Stimulated activated CD4-positive, alpha-beta T cell treated with anti-CD3 and anti-CD28 coated beads, TNF-alpha, amount 100 ng/mL, for 4 hours (primary cell): ENCODE measurements at regions not wholly inside any gene's neighbourhood (a gene's known extent, or its start where the extent isn't known, plus 50 kb on each side); places are given as distances from the start of the nearest gene placed in this dataset.
"Not testable (repeated sequence)": the region's sequence is repeated elsewhere in the genome, so short reads cannot be mapped to it uniquely, and the experiment has no call there.

Source experiments
- DNase-seq, 3 experiments: peaks; one replicate each; pipeline ENCODE4 v3.0.0-alpha.2; 2020; ENCODE audit warnings: low read depth in 3 of 3

DNA sequence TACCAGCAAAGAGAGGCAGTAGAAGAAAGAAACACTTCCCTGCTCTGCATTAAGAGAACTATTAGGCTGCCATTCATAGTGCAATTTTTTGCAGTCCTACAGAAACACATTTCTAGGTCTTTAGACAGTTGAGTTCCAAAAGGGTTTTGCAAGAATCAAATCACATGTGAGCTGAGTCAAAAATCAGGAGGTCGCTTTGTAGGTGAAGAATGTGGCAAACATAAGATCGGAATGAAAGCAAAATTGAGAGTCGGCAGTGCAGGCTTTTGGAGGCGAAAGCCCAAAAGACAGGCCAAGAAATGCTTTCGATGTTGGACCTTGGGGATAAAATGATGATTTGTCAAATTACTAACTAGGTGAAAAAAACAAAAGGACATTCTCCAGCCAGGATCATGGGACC lies 213.5 kb upstream of the NRIP1 start:
- DNase-seq = no peak

DNA sequence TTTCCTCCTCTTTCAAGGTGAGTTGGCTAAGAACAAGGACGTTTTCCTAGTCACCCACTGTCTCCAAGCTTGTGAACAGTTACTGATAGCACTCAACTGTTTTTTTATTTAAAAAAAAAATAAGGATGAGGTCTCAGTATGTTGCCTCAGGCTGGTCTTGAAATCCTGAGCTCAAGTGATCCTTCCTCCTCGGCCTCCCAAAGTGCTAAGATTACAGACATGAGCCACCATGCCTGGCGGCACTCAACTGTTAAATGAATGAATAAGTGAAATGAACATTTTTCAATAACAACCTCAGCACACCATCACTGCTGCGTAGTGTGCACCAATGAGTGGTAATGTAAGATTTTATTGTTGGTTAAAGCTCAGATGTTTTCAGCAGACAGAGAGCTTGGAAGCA lies 214.1 kb upstream of the NRIP1 start:
- DNase-seq = no peak

DNA sequence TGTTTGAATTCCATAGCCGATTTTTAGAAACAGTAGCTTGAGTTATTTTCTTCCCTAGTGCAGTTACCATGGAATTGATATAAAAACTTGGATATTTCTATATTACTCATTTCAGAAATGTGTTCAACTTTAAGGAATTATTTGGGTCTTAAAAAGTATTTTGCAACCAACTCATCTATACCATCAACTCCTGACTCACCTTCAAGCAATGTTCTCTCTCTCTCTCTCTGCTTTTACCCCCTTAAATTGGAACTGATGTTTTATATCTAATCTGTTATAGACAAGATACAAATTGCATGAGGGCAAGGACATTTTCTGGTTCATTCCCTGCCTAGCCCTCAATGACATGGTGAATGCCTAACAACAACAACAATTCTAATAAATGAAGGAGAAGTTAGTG lies 214.7 kb upstream of the NRIP1 start:
- no peak for DNase-seq

DNA sequence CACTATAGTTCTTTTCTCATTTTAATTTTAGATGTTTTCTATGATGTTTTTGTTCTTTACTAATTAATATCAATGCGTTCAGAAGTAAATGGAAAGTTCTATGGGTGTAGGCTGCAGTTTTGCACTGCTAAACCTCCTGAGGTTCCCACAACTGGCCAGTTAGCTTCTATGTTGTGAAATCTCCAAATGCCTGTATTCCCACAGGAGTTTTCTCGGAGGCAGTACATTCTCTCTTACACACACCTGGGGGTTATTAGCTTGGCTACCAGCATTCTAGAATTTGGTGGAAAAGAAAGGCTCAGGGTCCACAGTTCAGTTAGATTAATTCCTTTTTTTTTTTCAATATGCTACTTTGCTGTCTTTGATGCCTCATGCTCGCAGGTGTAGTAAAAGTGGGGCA lies 216.9 kb upstream of the NRIP1 start:
- DNase-seq = no peak

DNA sequence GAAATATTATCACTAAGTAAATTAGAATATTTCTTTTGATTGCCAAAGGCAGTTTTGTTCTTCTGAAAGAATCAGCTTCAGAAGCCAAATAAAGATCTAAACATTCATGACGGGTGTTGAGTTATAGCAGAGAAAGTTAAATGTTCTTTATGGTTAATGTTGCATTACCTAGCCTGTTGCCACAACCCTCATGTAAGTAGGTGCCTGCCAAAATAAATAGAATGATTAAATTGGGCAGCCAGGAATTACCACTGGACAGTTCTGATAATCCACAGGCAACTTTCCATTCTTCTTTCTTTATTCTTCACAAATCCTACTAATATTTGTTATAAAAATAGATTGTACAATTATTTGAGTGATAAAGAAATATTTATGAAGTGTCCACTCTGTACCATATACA lies 217.9 kb upstream of the NRIP1 start:
- no peak for DNase-seq

DNA sequence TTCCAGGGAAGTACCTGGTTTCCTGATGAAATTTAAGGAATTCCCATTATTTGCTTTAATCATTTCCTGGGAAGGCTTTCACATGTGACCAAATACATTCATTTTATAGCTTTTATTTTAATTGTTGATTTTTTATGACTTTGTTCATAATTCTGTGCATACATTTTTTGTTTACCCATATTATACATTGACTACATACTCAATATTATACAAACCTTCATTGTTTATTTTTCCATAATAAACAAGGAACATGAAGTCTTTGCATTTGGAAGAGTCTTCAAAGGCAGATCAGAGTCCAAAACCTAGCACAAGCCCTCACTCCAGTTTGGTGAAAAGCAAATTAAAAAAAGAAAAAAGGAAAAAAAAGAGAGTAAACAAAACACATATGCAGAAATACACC lies 218.3 kb upstream of the NRIP1 start:
- DNase-seq = no peak

DNA sequence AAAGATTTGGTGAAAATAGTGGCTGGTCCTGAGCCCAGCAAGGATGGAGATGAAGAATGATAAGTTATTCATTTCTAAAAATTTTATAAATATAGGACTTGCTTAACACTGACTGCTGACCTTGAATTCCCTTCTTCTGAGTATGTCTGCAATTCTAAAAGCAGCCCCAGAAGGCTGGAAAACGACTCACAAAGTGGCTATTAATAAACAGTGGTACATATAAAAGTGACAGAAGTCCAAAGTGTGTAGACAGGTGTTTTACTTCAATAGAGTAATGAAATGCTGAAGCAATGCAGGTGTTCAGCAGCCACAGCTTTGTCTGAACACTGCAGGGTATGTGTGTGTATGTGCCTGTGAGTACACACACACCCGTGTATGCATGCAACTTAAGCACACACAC lies 219.0 kb upstream of the NRIP1 start:
- DNase-seq = no peak

DNA sequence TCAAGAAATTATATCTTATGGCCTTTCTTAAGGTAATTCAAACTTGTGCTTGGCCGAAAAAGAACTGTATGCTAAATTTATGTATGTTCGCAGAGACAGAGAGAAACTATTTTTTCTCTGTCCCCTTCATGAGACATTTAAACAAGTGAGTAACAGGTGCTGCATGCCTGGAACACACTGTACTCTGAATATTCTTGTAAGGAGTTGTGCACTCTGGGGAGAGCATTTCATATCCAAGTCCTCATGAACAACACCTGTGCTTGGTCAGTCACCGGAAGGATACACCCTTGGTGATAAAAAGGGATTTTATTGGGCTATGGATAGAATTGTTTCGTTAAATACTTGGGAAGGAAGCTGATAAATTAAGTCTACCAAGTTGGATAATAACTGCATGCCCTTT lies 220.8 kb upstream of the NRIP1 start:
- no peak for DNase-seq

DNA sequence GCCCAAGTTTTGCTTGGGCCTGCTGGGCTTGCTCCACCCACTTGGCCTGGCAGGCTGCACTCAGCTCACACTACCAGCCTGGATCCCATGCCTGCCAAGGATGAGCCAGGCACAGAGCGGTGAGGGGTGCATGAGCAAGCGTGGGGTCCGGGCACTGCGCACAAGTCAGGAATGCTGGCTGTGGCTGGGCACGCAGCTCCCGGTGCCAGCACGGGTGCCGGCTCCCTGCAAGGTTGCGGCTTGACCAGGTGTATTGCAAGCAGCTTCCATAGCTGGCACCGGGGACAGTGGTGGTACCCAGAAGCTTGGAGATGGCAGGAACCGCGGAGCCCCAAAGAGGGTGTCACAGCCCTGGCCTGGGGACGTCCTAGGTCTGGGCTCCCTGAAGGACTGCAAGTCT lies 224.4 kb upstream of the NRIP1 start:
- no peak for DNase-seq

DNA sequence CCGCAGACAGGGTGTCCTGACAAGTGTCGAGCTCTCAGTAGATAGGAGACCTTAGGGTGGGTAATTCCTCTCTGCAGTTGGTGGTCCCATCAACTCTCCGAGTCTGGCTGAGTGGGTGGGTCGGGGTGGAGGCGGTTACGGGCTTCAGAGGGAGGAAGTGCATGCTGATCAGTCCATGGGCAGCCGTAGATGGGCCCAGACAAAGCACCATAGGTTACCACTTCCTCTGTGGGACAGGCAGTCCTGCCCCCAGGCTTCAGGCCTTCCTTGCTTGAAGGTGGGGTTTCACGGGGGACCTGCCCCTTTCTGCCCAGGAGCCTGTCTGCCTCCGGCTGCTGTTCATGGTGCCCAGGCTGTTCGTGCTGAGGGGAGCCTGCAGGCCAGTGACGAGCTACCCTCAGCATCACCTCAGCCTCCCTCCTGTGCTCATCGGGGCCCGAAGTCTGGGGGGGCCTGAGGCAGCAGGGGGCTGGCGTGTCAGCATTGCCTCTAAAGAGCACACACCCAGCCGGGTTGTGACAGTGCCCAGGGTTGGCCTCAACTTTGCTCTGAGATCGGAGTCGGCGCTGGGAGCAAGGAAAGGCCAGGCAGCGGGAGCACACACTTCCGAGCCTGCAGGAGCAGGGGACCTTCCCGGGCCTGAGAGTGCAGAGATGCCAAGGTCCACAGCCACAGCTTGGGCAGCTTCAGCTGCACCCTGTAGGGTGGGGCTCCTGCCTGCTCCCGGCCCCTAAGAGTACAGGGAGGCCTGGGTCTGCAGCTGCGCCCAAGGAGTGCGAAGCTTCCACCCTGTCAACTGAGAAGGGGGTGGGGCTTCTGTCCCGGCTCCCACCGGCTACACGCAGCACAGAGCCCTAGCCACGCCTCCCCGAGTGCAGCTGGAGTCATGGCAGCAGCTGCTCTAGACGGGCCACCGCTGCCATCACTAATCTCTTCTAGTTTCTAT lies 225.4 kb upstream of the NRIP1 start:
- no peak for DNase-seq

DNA sequence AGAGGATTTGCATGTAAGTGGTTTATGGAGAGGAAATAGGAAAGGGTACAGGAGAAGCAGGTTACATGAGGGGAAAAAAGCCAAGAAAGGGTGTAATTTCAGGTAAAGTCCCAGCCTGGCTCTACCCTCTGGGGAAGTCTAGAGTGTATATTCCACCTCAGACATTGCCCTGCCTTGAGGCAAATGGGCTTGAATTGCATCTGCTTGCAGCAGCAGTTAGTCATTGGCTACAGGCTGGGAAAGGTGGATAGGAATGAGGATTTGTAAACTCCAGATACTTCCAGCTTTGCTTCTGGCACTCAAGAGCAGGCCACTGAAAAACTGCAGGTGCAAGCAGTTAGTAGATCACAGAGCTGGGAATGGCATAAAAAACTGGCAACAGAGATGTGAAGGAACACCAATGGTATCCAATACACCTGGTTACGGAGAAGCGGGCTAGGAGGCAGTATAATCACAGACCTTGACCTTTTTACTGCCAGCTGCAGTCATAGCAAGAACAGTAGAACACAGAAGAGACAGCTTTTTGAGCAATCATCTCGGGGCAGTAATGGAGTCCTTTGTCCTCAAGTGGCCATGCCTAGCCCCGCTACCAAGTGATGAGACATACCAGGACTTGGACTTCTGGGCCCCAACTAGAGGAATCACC lies 226.9 kb upstream of the NRIP1 start:
- DNase-seq = no peak

DNA sequence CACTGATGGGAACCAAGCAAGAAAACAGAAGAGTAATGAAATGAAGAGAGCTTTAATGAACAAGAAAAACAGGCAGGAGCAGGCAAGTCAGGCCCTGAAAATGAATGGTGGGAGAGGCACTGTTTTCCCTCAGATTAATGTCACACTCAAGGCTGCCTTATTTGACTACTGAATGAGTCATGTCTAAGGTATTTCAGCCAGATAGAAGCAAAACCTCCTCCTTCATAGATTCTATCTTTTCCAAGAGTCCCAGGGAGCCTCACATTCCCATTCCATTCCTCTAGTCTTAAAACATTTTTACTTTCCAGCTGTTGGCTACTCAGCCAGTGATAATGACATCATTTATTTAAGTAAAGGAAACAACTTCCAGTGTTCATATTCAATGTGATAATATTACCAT lies 228.4 kb upstream of the NRIP1 start:
- DNase-seq = no peak

DNA sequence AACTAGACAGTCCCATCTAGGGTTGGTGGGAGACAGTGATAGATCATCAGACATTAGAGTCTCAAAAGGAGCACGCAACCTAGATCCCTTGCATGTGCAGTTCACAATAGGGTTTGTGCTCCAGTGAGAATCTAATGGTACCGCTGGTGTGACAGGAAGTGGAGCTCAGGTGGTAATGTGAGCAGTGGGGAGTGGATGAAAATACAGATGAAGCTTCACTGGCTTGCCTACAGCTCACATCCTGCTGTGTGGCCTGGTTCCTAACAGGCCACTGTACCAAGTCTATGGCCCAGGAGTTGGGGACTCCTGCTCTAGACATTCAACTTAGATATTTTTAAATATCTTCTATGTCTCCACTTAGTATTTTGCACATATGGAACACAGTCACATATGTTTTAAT lies 231.1 kb upstream of the NRIP1 start:
- DNase-seq = no peak

DNA sequence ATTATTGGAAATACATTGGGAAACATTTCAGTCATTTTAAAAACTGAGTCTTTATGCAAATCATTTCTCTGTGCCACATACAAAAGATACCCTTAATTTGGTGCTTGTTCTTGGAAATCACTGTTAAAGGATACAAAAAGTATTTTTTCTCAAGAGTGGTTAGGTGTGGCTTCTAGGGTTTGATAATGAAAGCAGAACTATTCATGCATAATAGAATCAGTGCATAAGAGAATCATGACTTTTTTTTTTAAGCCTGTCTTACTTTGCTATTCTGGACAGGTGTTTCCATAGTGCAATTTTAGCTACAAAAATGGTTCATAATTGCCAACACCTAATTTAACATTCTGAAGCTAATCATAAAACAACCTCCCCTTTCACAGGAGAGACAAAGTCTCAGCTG lies 233.0 kb upstream of the NRIP1 start:
- no peak for DNase-seq

DNA sequence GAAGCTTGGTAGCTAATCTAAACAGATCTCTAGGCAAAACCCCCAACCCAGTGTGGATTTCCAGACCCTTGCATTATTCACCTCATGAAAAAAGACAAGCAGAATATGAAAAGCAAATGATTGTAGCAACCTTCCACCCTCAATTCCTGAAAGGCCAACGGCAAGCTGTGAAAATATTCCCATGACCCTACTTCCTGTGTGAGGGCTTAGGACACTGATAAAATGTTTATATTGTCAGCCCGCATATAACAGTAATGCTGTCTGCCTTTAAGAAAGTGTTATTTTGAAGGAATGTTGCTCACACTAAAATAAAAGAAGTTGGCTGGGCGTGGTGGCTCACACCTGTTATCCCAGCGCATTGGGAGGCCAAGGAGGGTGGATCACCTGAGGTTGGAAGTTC lies 233.5 kb upstream of the NRIP1 start:
- DNase-seq = no peak

DNA sequence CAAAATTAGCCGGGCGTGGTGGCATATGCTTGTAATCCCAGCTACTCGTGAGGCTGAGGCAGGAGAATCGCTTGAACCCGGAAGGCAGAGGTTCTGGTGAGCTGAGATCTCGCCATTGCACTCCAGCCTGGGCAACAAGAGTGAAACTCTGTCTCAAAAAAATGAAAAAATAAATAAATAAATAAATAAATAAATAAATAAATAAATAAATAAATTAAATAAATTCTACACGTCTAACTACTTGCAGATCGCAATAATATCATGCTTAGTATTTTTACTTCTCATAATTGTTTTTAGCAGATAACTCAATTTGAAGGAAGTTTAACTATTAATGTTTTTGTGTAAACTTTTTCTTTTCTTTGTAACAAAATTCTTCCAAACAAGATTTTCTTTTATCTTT lies 234.0 kb upstream of the NRIP1 start:
- not testable (repeated sequence) for DNase-seq

DNA sequence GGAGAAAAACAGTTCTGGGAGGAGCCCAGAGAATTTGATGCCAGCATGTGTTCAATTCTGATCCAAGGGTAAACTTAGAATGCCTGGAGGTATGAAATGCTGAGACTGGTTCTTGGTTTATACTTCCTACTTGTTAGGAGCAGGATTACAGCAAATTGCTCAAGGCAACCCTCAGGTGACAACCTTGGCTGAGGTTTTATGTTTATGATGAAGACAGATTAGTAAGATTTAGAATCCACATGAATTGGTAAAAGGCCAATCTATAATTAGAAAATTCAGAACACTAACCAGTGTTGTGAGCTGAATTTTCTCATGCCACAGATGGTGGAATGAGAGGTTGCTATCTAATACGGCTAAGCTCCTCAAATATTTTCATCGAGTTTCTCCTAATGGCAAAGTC lies 235.3 kb upstream of the NRIP1 start:
- no peak for DNase-seq

DNA sequence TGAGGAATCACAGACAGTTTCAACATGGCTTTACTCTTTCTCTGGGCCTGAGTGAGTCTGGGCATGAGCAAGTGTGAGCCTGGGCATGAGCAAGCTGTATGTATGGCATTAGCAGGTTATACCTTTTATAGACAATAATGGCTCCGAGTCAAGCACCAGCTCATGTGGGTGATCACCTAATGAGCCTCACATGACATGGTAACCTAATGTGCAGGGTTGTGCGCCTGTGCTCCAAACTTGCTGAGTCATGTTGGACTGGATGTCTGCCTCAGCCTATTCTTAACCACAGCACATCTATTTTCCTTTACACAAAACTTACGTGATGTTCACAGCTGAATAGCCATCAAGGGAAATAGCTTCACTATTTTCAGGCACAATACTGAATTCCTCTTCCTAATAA lies 236.2 kb upstream of the NRIP1 start:
- no peak for DNase-seq

DNA sequence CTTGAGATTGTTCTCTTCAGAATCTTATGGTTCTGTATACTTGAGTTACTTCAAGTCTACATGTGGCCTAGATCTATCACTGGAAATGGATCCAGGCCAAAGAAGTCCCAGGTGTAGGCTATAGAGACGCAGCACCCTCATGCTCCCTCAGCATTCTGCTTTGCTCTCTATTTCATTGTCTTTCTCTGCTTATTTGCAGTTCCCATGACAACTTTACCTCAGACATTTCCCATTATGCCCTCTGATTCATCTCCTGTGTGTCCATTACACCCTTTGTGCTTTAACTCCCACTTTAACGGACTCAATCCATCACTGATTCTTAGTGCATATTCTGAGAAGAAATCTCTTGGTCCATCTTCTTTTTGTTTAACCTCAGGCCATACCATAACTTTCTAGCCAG lies 236.9 kb upstream of the NRIP1 start:
- DNase-seq = no peak

DNA sequence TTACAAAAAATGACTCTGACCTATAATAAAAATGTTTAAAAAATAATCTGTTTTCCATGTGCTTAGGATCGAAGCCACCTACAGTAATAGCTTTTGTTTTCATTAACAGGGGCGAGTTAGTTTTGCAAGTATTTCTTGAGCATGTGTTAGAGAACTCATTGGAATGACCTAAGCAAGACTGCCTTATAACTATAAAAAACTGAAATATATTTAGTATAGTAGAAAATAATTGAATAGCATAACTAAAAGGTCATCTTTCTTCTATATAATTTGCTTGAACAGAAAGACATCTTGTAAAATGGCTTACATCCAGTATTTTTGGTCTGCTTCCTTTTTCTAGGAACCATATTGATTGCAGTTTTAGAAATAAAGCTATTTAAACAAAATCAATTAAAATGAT lies 241.5 kb upstream of the NRIP1 start:
- no peak for DNase-seq

DNA sequence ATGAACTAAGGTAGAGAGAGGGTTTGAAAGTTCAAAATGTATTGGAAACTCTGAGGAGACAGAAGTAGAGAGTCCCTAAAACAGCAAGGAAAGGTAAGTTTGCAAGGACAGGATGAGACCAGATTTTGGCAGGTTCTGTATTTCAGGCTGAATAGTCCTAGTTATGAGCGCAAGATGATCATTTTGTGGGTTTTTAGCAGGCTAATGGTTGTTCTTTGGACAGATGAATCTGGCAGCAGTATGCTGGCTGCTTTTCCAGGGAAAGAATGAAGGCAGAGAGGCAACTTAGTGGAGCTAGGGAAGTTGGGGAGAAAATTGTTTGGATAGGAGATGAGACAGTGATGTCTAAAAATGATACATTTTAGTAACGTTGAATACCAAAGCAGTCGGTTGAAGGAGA lies 243.5 kb upstream of the NRIP1 start:
- DNase-seq = no peak

DNA sequence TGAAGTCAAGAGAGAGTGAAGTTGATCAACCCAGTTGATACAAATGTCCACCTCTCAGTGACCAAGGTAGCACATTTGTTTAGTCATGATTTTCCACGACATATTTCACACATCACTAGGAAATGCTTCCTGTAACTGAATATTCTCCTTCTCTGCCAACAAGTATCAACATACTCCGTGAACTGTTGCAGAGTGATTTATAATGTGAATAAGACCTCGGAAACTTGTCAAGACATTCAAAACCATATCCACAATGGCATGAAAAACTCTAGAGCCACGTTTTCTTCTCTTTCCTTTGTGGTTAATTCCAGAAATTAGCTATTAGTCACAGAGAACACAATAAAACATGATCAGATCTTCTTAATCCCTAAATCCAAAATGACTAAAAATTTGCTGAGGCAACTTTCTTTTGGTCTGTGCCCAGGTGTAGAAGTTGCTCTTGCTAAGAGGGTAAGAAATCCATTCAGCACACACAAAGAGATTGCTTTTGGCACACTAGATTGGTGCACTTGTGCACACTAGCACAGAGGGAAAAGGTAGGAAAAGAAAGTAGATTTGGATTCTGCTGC lies 244.3 kb upstream of the NRIP1 start:
- no peak for DNase-seq

DNA sequence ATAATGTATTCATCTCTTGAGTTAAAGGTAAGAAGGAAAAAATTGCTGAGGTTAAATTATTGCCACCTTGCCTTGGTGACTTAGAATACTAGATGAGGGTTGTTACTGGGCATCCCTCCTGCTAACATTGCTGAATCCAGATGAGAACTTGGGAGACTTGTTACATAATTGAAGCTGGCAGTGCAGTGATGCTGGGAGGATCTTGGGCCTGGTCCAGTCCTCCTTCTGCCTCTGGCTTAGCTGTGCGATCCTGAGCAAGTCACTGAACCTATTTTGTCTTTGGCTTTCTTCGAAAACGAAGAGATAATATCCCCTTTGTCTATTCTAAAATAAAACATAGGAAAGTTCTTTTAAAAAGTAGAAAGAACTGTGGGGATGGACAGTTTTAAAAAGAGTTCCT lies 244.9 kb upstream of the NRIP1 start:
- no peak for DNase-seq
